HepG2 (cell line): ENCODE measurements at regions not wholly inside any gene's neighbourhood (a gene's known extent, or its start where the extent isn't known, plus 50 kb on each side); places are given as distances from the start of the nearest gene placed in this dataset.
"Not testable (repeated sequence)": the region's sequence is repeated elsewhere in the genome, so short reads cannot be mapped to it uniquely, and the experiment has no call there.

Source experiments
- EP300 ChIP-seq, 3 experiments: sonication (generic) in 1 of 3; formaldehyde crosslinking in 1 of 3; IDR thresholded peaks; 2 replicates each; pipeline versions ENCODE4 v1.5.1 to v1.6.1; 2011 to 2020; ENCODE audit warnings: low read depth in 2 of 3, low read length in 2 of 3, borderline replicate concordance in 1 of 3, improper control_type of control experiment in 1 of 3, mild to moderate bottlenecking in 1 of 3, missing genetic modification reagents in 1 of 3, moderate library complexity in 1 of 3
- POLR2A ChIP-seq, 2 experiments: IDR thresholded peaks; 2 replicates each; pipeline ENCODE4 v1.6.1; 2011; ENCODE audit warnings: low read depth in 2 of 2, low read length in 2 of 2, mild to moderate bottlenecking in 1 of 2, moderate library complexity in 1 of 2; ENCODE audit not compliant: insufficient read depth in 1 of 2
- ZSCAN25 ChIP-seq: sonication (generic); formaldehyde crosslinking; IDR thresholded peaks from 2 replicates; pipeline ENCODE4 v1.8.0; 2022; ENCODE audit warnings: mild to moderate bottlenecking, missing genetic modification reagents
- TF ChIP-seq, protein P1 (sequence below): sonication (generic); formaldehyde crosslinking; IDR thresholded peaks from 2 replicates; pipeline ENCODE4 v1.5.0; 2020; ENCODE audit warnings: mild to moderate bottlenecking, missing genetic modification reagents, moderate library complexity

DNA sequence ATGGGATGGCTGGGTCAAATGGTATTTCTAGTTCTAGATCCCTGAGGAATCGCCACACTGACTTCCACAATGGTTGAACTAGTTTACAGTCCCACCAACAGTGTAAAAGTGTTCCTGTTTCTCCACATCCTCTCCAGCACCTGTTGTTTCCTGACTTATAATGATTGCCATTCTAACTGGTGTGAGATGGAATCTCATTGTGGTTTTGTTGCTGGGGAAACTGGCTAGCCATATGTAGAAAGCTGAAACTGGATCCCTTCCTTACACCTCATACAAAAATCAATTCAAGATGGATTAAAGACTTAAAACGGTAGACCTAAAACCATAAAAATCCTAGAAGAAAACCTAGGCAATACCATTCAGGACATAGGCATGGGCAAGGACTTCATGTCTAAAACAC is 131.5 kb upstream of the FAR2 start:
- not testable (repeated sequence) for TF ChIP-seq ZSCAN25 (CRISPR knock-in tag); POLR2A (IDR thresholded peaks at IDR 0.05; ENCODE audit: insufficient read depth in 1 of 2, low read depth in 2 of 2, low read length in 2 of 2); EP300 (IDR thresholded peaks at IDR 0.05; ENCODE audit: low read depth in 2 of 2, low read length in 2 of 2); EP300 (CRISPR knock-in tag; IDR thresholded peaks at IDR 0.05; ENCODE audit: borderline replicate concordance)
- TF ChIP-seq, protein P1, sequence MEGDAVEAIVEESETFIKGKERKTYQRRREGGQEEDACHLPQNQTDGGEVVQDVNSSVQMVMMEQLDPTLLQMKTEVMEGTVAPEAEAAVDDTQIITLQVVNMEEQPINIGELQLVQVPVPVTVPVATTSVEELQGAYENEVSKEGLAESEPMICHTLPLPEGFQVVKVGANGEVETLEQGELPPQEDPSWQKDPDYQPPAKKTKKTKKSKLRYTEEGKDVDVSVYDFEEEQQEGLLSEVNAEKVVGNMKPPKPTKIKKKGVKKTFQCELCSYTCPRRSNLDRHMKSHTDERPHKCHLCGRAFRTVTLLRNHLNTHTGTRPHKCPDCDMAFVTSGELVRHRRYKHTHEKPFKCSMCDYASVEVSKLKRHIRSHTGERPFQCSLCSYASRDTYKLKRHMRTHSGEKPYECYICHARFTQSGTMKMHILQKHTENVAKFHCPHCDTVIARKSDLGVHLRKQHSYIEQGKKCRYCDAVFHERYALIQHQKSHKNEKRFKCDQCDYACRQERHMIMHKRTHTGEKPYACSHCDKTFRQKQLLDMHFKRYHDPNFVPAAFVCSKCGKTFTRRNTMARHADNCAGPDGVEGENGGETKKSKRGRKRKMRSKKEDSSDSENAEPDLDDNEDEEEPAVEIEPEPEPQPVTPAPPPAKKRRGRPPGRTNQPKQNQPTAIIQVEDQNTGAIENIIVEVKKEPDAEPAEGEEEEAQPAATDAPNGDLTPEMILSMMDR (CRISPR knock-in tag): not testable (repeated sequence)
